ENCODE measurements at regions not wholly inside any gene's neighbourhood (a gene's known extent, or its start where the extent isn't known, plus 50 kb on each side); places are given as distances from the start of the nearest gene placed in this dataset.

- Histone ChIP-seq H4K20me1 (ENCODE audit: control insufficient read depth, insufficient read depth) (no peaks in the 10 kb centered on the region), H2AFZ (ENCODE audit: control insufficient read depth, low read depth, low read length) (no peak overlapping the region), H3K27me3 (replicated peaks in 1 of 2; ENCODE audit: control insufficient read depth in 2 of 2, insufficient read depth in 2 of 2, low read length in 1 of 2) (no peaks in the 10 kb centered on the region), H3K9ac (ENCODE audit: control insufficient read depth, insufficient read depth, low read length) (no peak overlapping the region), H3K4me3 (no peak overlapping the region), H3K79me2 (ENCODE audit: control insufficient read depth, insufficient read depth, low read length) (no peaks in the 10 kb centered on the region), H3K36me3 (ENCODE audit: control insufficient read depth in 2 of 2, insufficient read depth in 2 of 2, low read length in 1 of 2) (no peaks in the 10 kb centered on the region), H3K27ac (ENCODE audit: control insufficient read depth, insufficient read depth) (no peak overlapping the region), H3K4me1 (ENCODE audit: control insufficient read depth, insufficient read depth, low read length) (no peaks in the 10 kb centered on the region), H3K4me2 (ENCODE audit: control insufficient read depth, insufficient read depth) (no peak overlapping the region), H3K9me3 (replicated peaks; ENCODE audit: control insufficient read depth, insufficient read depth, low read length) (no peaks in the 10 kb centered on the region; the same call in 2 of the 3 replicates)
- BruUV-seq (replicated peaks) = no TSS peak
- FAIRE-seq (no peak), ATAC-seq (no peak), DNase-seq (ENCODE audit: low read depth, low spot score) (no peak)
- WGBS (ENCODE audit: insufficient coverage, insufficient replicate concordance, low lambda C conversion rate, missing lambda C conversion rate) = 8% methylated on average over 1 of the region's 1 CpG
- in situ Hi-C loops (cut with MboI) (no loop called here), intact Hi-C loops (cut with micrococcal nuclease; ENCODE audit: unreplicated experiment) (no loop called here)
- ChIA-PET POLR2A (interaction anchor here (0.6 kb wide), 1 partner anchor 18 kb away, joined by 5 read pairs; no protein-coding TSS in a partner anchor), CTCF (interaction anchor here (0.6 to 1.1 kb wide), 2 partner anchors 10 to 914 kb away, joined by 3 read pairs; no protein-coding TSS in a partner anchor), RAD21 (ENCODE audit: unreplicated experiment) (no interaction called here), SMC1A (ENCODE audit: uncharacterized antibody, unreplicated experiment) (interaction anchor here (1.1 kb wide), 1 partner anchor 9 kb away, joined by 4 read pairs; no protein-coding TSS in a partner anchor)
- no peak for TF ChIP-seq ZSCAN29 (IDR thresholded peaks at IDR 0.05)
- TF ChIP-seq TBL1XR1 (IDR thresholded peaks at IDR 0.05; ENCODE audit: low read depth, low read length) = no peak
- no peak for TF ChIP-seq IKZF2 (IDR thresholded peaks at IDR 0.05)
- TF ChIP-seq SMC3 (IDR thresholded peaks at IDR 0.05; ENCODE audit: borderline replicate concordance, low read length) = no peak
- TF ChIP-seq SMAD5 (IDR thresholded peaks at IDR 0.05; ENCODE audit: low read depth) = no peak
- TF ChIP-seq, protein P1, sequence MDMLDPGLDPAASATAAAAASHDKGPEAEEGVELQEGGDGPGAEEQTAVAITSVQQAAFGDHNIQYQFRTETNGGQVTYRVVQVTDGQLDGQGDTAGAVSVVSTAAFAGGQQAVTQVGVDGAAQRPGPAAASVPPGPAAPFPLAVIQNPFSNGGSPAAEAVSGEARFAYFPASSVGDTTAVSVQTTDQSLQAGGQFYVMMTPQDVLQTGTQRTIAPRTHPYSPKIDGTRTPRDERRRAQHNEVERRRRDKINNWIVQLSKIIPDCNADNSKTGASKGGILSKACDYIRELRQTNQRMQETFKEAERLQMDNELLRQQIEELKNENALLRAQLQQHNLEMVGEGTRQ (IDR thresholded peaks at IDR 0.05; ENCODE audit: borderline replicate concordance, low read depth, low read length) = no peak
- TF ChIP-seq CHD2 (IDR thresholded peaks at IDR 0.05; ENCODE audit: borderline replicate concordance, low read depth, low read length) = no peak
- no peak for TF ChIP-seq EZH2 (IDR thresholded peaks at IDR 0.05; ENCODE audit: borderline replicate concordance, control insufficient read depth, low read depth, low read length)
- no peak for TF ChIP-seq PBX3 (IDR thresholded peaks at IDR 0.05; ENCODE audit: insufficient replicate concordance, low read depth, low read length)
- TF ChIP-seq E4F1 (IDR thresholded peaks at IDR 0.05; ENCODE audit: borderline replicate concordance, partially characterized antibody) = no peak
- TF ChIP-seq PML (IDR thresholded peaks at IDR 0.05; ENCODE audit: low read length) = no peak
- no peak for TF ChIP-seq ATF7 (IDR thresholded peaks at IDR 0.05; ENCODE audit: low read depth)
- TF ChIP-seq BHLHE40 (IDR thresholded peaks at IDR 0.05; ENCODE audit: borderline replicate concordance in 1 of 2, low read depth in 2 of 2, low read length in 1 of 2) = no peak
- TF ChIP-seq JUND (IDR thresholded peaks at IDR 0.05; ENCODE audit: low read depth, low read length) = no peak
These were observed 137.8 kb upstream of the CD180 start for GRCh38 chr5:67334373-67334772.
